ENCODE measurements at regions not wholly inside any gene's neighbourhood (a gene's known extent, or its start where the extent isn't known, plus 50 kb on each side); places are given as distances from the start of the nearest gene placed in this dataset.

GRCh38 chr9:106731910-106732309 lies 131.1 kb upstream of the ZNF462 start:
- TF ChIP-seq EZH2 (IDR thresholded peaks at IDR 0.05; ENCODE audit: borderline replicate concordance, insufficient read depth, low read length, poor library complexity, severe bottlenecking) (no peak), MXI1 (conservative IDR thresholded peaks at IDR 0.05; ENCODE audit: poor library complexity, severe bottlenecking) (no peak), RAD21 (conservative IDR thresholded peaks at IDR 0.05) (no peak)

Measured in neural cell (in vitro differentiated cells).